ENCODE measurements at regions not wholly inside any gene's neighbourhood (a gene's known extent, or its start where the extent isn't known, plus 50 kb on each side); places are given as distances from the start of the nearest gene placed in this dataset.

DNA sequence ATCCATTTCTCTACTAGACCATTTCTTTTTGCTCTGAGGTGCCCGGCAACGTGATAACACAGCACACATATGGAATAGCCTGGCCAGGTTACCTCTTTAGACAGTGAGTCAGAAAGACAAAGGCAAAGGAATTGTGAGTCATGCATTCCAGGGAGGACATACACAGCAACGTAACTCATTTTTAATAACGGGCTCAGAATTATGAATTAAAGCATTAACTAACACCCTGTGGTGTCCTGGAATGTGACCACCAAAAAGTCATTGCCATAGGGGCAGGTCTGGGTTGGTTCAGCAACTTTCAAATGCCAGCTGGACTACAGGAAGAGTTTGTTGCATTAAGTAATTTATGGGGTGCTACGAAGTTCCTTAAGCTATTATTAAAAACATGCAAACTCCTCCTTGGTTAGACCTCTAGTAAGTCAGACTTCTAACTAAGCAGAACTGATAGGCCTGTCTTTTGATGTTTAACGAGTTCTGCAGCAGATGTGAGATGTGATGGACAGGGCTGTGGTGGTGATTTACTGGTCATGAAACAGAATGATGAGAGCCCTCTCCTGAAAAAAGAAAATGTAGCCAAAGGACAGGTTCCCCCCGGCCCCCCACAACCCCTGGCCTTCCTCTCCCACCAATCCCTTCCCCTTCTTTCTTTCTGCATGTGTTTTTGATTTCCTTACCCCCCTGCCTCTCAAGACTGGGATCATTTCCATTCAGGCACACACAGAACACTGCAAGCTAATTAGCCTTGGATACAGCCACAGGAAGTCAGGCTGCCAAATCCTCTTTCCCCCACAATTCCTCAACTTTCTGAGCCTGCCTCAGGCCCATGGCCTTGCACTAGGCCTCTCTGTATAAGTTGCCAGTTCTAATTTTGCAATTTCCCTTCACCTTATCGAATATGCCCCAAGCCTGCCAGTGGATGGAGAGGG, 88.9 kb upstream of the HAO2 start:
- TF ChIP-seq POLR2A (IDR thresholded peaks at IDR 0.05) (no peak), POLR2AphosphoS5 (IDR thresholded peaks at IDR 0.05) (no peak)
